ENCODE measurements at regions not wholly inside any gene's neighbourhood (a gene's known extent, or its start where the extent isn't known, plus 50 kb on each side); places are given as distances from the start of the nearest gene placed in this dataset.

- DNase-seq = no peak
Measured at GRCh38 chr12:67540920-67541624, 107.5 kb upstream of the DYRK2 start.

DNA sequence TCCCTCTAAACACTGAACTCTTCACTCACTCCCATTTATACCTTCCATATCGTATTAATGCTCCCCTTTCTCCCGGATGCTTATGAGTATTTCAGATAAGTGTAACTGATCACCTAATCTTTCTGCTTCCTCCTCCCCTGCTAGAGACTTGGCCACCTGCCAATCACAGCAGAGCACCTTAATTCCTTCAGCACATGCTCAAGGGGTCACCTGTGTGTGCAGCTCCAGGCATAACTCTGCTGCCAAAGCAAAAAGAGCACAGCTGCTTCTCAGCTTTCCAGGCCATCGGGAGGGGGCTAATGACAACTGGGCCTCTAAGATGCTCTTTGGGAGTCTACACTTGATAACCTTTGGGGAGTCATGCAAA is 106.9 kb upstream of the DYRK2 start:
- DNase-seq = peak; percentile 52

DNA sequence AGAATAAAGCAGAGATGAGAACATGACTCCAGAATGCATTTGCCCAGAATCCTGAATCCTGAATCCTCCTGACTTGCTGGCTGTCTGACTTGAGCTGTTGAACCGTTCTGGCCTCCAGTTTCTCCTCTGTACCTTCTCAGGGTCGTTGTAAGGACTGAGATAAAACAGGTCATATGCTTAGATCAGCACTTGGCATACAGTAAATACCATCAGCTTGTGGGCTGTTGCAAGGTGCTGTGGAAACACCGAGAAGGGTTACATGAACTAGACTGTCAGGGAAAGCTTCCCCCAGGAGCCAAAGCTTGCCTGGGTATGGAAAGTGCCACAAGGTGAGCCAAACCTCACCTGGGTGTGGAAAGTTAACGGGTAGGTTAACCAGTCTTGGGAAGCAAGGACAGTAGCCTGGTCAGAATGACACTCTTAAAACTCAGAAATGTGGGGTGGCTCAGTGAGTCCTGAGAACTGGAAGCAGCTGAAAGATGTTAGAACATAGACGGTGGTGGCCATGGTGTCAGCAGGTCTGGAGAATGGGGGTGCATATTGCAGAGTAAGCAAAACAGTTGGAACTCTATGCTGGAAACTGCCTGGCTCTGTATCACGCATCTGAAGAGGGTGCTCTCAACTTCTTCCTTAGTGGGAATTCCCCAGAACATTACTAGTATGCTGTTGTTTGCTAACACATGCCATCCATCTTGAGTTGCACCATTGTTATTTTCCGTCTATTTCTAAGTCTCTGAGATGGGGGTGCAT is 105.3 kb upstream of the DYRK2 start:
- DNase-seq = no peak

DNA sequence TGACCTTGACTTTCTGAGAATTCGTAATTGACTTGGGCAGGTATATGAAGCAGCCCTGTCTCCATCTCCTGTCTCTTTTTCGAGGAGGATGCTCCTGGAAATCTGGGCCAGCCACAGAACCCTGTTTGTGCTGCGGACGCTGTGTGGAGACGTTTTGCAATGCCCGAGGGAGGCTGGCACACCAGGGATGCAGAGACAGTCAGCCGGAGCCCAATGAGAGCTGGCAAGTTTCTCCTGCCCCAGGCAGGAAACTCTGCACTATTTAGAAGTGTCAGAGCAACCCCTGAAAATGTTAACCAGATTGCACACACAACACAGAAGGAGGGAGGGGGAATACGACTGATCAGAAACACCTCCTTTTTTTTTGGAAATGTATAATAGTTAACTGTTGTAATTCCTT is 103.2 kb upstream of the DYRK2 start:
- DNase-seq = no peak

- no peak for DNase-seq
Measured at GRCh38 chr12:67546746-67547145, 101.8 kb upstream of the DYRK2 start.

GRCh38 chr12:67555075-67555717 is 93.3 kb upstream of the DYRK2 start:
- peak; percentile 33 for DNase-seq

- no peak for DNase-seq
Measured at GRCh38 chr12:67558775-67559174, 89.8 kb upstream of the DYRK2 start.

DNA sequence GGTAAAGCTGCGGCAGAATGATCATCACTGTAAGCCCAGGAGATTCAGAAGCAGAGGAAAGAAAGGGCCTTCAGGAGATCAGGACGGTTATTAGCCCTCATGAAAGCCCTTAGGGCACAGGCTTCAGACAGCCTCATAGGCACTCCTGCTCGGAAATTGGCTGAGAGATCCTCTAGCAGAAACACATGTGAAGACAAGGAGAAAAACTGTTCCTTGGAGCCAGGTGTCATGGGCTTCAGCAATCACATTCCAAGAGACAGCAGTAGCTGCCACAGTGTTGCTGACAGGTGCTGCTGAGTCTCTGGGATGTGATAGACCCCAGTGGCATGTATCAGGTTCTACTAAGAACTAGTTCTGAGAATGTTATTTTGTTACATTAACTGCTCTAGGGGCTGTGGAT is 88.8 kb upstream of the DYRK2 start:
- DNase-seq = no peak

- DNase-seq = no peak
Measured at GRCh38 chr12:67562513-67563287, 85.8 kb upstream of the DYRK2 start.

DNA sequence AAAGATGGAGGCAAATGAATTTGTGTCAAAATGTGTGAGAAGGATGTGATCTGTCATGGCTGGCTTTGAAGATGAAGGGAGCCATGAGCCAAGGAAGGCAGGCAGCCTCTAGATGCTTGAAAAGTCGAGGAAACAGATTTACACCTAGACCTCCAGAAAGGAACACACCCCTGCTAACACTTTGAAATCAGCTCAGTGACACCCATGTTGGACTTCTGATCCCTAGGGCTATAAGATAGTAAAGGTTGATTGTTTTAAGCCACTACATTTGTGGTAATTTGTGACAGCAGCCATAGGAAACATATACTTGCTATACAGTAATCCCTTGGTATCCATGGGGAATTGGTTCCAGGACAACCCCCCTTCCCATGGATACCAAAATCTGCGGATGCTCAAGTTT is 80.5 kb upstream of the DYRK2 start:
- DNase-seq = no peak

- DNase-seq = peak; percentile 50
Measured at GRCh38 chr12:67572492-67572891, 76.1 kb upstream of the DYRK2 start.

GRCh38 chr12:67573566-67573965 is 75.0 kb upstream of the DYRK2 start:
- DNase-seq = no peak

DNA sequence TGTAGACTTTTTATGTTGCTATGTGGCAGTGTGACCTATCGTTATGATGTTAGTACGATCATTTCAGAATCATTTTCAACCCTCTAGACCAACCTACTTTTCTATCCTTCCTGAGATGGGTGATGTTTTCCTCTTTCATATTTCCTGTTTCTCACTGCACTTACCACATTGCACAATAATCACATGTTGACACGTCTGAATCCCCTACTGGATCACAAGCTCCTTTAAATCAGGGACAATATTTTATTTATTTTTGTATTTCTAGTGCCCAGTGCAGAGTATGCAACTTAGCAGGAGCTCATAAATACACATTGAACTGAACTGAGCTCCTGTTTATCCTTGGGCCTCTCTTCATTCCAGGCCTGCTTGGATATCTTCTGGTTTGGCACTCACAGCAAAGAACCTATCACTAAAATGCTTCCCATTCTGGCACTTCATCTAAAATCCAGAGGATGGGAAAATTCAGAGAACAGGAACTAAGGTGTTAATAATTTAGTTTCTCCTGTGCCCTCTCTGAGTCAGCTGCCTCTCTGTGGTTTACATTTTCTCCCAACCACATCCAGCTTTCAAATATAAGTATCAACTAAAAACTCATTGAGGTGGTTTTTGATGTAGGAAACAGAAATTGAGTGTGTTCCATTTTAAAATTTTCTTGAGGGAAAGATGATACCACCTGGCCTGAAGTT is 69.4 kb upstream of the DYRK2 start:
- no peak for DNase-seq

DNA sequence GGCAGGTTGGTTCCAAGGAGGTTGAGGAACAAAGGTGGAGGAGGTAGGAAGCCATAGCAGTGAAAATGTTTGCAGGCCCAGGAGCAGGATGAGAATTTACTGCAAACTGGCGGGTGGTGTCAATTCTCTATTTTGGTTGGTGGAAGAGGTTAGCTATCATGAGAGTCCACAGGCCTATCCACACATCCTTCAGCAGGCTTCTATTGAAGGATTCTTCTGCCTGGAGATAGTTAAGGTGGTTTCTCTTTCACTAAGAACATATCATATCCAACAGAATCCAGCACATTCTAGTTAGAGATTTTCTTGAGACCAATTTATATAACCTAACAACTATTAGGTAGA is 68.9 kb upstream of the DYRK2 start:
- DNase-seq = no peak

- no peak for DNase-seq
Measured at GRCh38 chr12:67582238-67582834, 66.2 kb upstream of the DYRK2 start.

DNA sequence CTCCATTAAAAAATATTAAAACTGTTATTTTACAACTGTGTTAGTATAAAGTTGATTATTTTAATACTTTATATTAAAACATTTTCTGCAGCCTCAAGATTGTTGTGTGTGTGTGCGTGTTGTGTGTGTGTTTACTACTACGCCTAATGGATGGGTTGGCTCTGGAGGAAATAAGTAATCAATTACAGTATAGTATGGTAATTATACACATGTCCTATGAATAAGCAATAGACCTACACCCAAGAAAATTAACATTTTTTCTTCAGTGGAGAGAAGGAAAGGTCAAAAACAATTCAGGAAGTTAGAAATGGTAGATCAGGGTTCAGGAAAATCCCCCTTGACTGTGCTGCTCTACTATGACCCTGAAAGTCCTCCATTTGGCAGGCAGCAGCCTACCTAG is 65.7 kb upstream of the DYRK2 start:
- no peak for DNase-seq

- DNase-seq = no peak
Measured at GRCh38 chr12:67586951-67587350, 61.6 kb upstream of the DYRK2 start.

DNA sequence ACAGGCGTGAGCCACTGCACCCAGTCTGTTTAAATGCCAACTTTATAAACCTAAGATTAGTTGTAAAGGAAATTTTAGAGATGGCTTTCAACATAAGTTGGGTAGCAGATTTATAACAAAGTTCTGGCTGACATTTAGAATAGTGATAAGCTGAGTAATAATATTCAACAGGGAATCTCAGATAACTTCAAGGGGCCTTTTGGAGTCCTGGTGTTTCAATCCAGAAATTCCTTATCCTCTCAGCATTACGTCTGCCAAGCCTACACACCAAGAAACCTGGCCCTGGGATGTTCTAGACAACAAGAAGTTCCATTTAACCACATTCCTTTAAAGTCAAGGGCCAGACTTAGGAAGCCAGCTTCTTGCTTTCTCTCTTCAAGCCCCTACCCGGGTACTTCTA is 59.5 kb upstream of the DYRK2 start:
- no peak for DNase-seq

- DNase-seq = no peak
Measured at GRCh38 chr12:67590149-67590790, 58.3 kb upstream of the DYRK2 start.

DNA sequence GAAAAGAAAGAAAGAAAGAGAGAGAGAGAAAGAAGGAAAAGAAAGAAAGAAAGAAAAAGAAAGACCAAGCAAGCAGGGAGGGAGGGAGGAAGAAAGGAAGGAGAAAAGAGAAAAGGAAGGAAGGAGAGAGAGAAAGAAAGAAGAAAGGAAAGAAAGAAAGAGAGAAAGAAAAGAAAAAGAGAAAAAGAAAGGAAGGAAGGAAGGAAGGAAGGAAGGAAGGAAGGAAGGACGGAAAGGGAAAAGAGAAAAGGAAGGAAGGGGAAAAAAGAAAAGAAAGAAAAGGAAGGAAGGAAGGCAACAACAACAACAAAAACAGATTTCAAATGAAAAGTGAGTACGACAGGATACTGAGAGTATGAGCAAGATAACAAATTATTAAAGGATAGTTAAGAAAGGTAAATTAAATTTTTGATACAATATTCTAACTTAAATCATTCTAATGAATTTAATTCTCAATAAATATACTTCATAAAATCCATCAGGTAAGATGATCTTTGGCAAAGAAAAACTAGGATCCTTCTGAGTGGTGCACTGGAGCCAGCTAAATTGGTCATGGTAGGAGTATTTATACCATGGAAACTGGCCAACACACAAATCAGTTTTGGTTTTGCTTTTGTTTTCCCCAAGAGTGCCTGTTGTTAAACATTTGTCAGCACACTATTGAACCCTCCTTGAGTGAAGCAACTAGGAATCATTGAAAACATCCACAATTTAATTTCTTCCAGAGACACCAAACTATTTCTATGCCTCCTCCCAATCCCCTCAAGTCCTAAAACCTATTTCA is 56.1 kb upstream of the DYRK2 start:
- DNase-seq = peak; percentile 84

DNA sequence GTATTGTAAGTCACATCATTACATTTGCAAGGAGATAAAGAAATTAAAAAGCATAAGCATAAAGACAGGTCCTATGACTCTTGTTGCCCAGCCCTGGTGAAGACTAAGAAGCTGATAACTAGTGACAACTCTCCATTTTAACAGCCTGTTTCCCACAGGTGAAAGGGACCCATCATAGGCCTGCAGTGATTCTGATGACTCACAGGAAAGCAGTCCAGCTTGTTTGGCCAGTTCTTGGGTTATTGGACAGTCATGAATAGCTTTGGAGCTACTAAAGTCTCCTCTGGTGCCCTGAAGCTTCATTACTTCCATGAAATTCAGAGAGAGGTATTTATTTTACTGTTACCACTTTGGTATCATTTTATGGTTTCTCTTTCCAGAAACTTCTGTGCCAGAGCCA is 55.5 kb upstream of the DYRK2 start:
- DNase-seq = peak; percentile 53

Measured in NCI-H2029 treated with DMSO at 0.1 percent for 48 hours (cell line).